ENCODE measurements at regions not wholly inside any gene's neighbourhood (a gene's known extent, or its start where the extent isn't known, plus 50 kb on each side); places are given as distances from the start of the nearest gene placed in this dataset.

DNA sequence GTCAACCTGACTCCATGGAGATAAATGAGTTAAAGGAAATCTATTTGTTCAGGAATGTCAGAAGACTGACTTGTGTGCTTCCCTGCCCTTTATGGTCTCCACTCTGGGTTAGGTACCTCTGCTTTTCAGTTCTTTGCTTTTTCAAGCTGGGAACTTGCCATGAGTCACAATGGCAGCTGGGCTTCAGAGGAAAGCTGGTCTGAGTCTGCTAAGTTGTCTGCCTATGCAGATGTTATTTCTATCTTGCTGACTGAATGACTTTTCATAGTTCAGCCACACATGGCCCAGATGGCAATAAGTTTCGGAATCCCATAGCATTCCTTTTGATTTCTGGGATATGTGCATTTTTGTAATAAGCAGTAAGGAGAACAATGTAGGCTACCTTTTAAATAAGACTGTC is 337.9 kb upstream of the FGF13 start:
- H3K36me3 ChIP-seq (replicated peaks in 1 of 2; ENCODE audit: control extremely low read depth in 1 of 2, control insufficient read depth in 1 of 2, extremely low read depth in 1 of 2, insufficient read depth in 2 of 2, low read length in 1 of 2), result no peaks in the 10 kb centered on the region
- no peaks in the 10 kb centered on the region for H3K4me1 ChIP-seq (ENCODE audit: control insufficient read depth in 2 of 2, insufficient read depth in 2 of 2, low read length in 2 of 2)
- no peaks in the 10 kb centered on the region for H4K20me1 ChIP-seq (ENCODE audit: control insufficient read depth, insufficient read depth, low read length, poor library complexity, severe bottlenecking)
- no peak overlapping the region for H3K4me3 Mint-ChIP-seq
- H3K9me3 ChIP-seq (ENCODE audit: control extremely low read depth in 1 of 3, control insufficient read depth in 2 of 3, insufficient read depth in 1 of 3, low read length in 2 of 3), result no peaks in the 10 kb centered on the region
- intact Hi-C loops (cut with micrococcal nuclease), result no loop called here
- no peak overlapping the region for H3K9ac ChIP-seq (ENCODE audit: low read length)
- no peak for TF ChIP-seq EZH2 (IDR thresholded peaks at IDR 0.05; ENCODE audit: borderline replicate concordance, insufficient read depth, low read depth, low read length, poor library complexity, severe bottlenecking)
- TF ChIP-seq, protein P1, sequence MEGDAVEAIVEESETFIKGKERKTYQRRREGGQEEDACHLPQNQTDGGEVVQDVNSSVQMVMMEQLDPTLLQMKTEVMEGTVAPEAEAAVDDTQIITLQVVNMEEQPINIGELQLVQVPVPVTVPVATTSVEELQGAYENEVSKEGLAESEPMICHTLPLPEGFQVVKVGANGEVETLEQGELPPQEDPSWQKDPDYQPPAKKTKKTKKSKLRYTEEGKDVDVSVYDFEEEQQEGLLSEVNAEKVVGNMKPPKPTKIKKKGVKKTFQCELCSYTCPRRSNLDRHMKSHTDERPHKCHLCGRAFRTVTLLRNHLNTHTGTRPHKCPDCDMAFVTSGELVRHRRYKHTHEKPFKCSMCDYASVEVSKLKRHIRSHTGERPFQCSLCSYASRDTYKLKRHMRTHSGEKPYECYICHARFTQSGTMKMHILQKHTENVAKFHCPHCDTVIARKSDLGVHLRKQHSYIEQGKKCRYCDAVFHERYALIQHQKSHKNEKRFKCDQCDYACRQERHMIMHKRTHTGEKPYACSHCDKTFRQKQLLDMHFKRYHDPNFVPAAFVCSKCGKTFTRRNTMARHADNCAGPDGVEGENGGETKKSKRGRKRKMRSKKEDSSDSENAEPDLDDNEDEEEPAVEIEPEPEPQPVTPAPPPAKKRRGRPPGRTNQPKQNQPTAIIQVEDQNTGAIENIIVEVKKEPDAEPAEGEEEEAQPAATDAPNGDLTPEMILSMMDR (IDR thresholded peaks at IDR 0.05), result no peak
- DNase-seq (no peak), ATAC-seq (ENCODE audit: low read depth) (no peak)
- H3K4me1 Mint-ChIP-seq, result no peaks in the 10 kb centered on the region
- WGBS (ENCODE audit: insufficient coverage), result no CpG with 5 or more reads among the region's 1 CpG
- H2AFZ ChIP-seq (ENCODE audit: insufficient read depth, low read depth, low read length, poor library complexity, severe bottlenecking), result no peak overlapping the region
- H3K27ac ChIP-seq (ENCODE audit: low read length in 2 of 2), result no peak overlapping the region
- H3K27ac Mint-ChIP-seq, result no peak overlapping the region
- ChIA-PET CTCF (no interaction called here), POLR2A (no interaction called here)
- no peak overlapping the region for H3K4me3 ChIP-seq (ENCODE audit: control extremely low read depth in 1 of 5, extremely low read depth in 1 of 5, insufficient read depth in 1 of 5, low read depth in 2 of 5, low read length in 4 of 5)
- no peaks in the 10 kb centered on the region for H3K27me3 Mint-ChIP-seq
- H3K79me2 ChIP-seq (ENCODE audit: control insufficient read depth, insufficient read depth, low read length), result no peaks in the 10 kb centered on the region
- peaks cover 3% of the 10 kb centered on the region for H3K9me3 Mint-ChIP-seq (ENCODE audit: insufficient read depth)
- H3K4me2 ChIP-seq (replicated peaks; ENCODE audit: low read depth, low read length, poor library complexity, severe bottlenecking), result no peak overlapping the region
- H3K27me3 ChIP-seq (replicated peaks in 1 of 4; ENCODE audit: control extremely low read depth in 1 of 4, control insufficient read depth in 3 of 4, insufficient read depth in 4 of 4, low read length in 3 of 4), result no peaks in the 10 kb centered on the region

DNA sequence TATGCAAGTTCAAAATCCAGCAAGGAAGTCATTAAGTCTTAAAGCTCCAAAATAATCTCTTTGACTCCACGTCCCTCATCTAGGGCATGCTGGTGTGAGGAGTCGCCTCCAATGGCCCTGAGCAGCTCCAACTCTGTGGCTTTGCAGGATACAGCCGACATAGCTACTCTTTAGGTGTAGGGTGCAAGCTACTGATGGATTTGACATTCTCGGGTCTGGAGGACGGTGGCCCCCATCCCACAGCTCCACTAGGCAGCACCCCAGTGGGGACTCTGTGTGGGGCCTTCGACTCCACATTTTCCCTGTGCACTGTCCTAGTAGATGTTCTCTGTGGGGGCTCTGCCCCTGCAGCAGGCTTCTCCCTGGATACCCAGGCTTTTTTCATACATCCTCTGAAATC is 333.2 kb upstream of the FGF13 start:
- no peaks in the 10 kb centered on the region for H3K27me3 ChIP-seq (replicated peaks in 1 of 4; ENCODE audit: control extremely low read depth in 1 of 4, control insufficient read depth in 3 of 4, insufficient read depth in 4 of 4, low read length in 3 of 4)
- H3K4me2 ChIP-seq (replicated peaks; ENCODE audit: low read depth, low read length, poor library complexity, severe bottlenecking), result no peak overlapping the region
- no peak overlapping the region for H2AFZ ChIP-seq (ENCODE audit: insufficient read depth, low read depth, low read length, poor library complexity, severe bottlenecking)
- intact Hi-C loops (cut with micrococcal nuclease), result no loop called here
- DNase-seq (no peak), ATAC-seq (ENCODE audit: low read depth) (no peak)
- no peak overlapping the region for H3K4me3 ChIP-seq (ENCODE audit: control extremely low read depth in 1 of 5, extremely low read depth in 1 of 5, insufficient read depth in 1 of 5, low read depth in 2 of 5, low read length in 4 of 5)
- Mint-ChIP-seq H3K4me3 (no peak overlapping the region), H3K9me3 (ENCODE audit: insufficient read depth) (peaks cover 3% of the 10 kb centered on the region), H3K4me1 (no peaks in the 10 kb centered on the region), H3K27ac (no peak overlapping the region), H3K27me3 (no peaks in the 10 kb centered on the region)
- no peak overlapping the region for H3K9ac ChIP-seq (ENCODE audit: low read length)
- no peak for TF ChIP-seq EZH2 (IDR thresholded peaks at IDR 0.05; ENCODE audit: borderline replicate concordance, insufficient read depth, low read depth, low read length, poor library complexity, severe bottlenecking)
- TF ChIP-seq, protein P1 (IDR thresholded peaks at IDR 0.05), result no peak
- ChIA-PET CTCF (no interaction called here), POLR2A (no interaction called here)
- H3K4me1 ChIP-seq (ENCODE audit: control insufficient read depth in 2 of 2, insufficient read depth in 2 of 2, low read length in 2 of 2), result no peaks in the 10 kb centered on the region
- H3K79me2 ChIP-seq (ENCODE audit: control insufficient read depth, insufficient read depth, low read length), result no peaks in the 10 kb centered on the region
- no peaks in the 10 kb centered on the region for H3K9me3 ChIP-seq (ENCODE audit: control extremely low read depth in 1 of 3, control insufficient read depth in 2 of 3, insufficient read depth in 1 of 3, low read length in 2 of 3)
- no peaks in the 10 kb centered on the region for H3K36me3 ChIP-seq (replicated peaks in 1 of 2; ENCODE audit: control extremely low read depth in 1 of 2, control insufficient read depth in 1 of 2, extremely low read depth in 1 of 2, insufficient read depth in 2 of 2, low read length in 1 of 2)
- no peak overlapping the region for H3K27ac ChIP-seq (ENCODE audit: low read length in 2 of 2)
- WGBS (ENCODE audit: insufficient coverage), result 71% methylated on average over 3 of the region's 6 CpGs
- no peaks in the 10 kb centered on the region for H4K20me1 ChIP-seq (ENCODE audit: control insufficient read depth, insufficient read depth, low read length, poor library complexity, severe bottlenecking)
